ENCODE measurements at regions not wholly inside any gene's neighbourhood (a gene's known extent, or its start where the extent isn't known, plus 50 kb on each side); places are given as distances from the start of the nearest gene placed in this dataset.

GRCh38 chr6:90454836-90455427 is 131.9 kb downstream of the MAP3K7 start:
- Histone ChIP-seq H3K36me3 (ENCODE audit: insufficient read depth, low read length, poor library complexity, severe bottlenecking) (no peaks in the 10 kb centered on the region), H3K9me3 (ENCODE audit: low read depth, low read length, poor library complexity, severe bottlenecking) (no peaks in the 10 kb centered on the region), H3K4me3 (ENCODE audit: low read depth, low read length, poor library complexity, severe bottlenecking) (no peak overlapping the region), H3K27ac (ENCODE audit: low read depth, low read length, poor library complexity, severe bottlenecking) (no peak overlapping the region), H3K27me3 (replicated peaks; ENCODE audit: insufficient read depth, low read depth, low read length, poor library complexity) (no peaks in the 10 kb centered on the region), H3K4me1 (ENCODE audit: insufficient read depth, low read length, poor library complexity, severe bottlenecking) (no peaks in the 10 kb centered on the region)
- DNase-seq (ENCODE audit: low spot score), result no peak
- ChIA-PET POLR2A (ENCODE audit: low non-redundant PET) (no interaction called here), CTCF (no interaction called here)
- TF ChIP-seq, protein P1, sequence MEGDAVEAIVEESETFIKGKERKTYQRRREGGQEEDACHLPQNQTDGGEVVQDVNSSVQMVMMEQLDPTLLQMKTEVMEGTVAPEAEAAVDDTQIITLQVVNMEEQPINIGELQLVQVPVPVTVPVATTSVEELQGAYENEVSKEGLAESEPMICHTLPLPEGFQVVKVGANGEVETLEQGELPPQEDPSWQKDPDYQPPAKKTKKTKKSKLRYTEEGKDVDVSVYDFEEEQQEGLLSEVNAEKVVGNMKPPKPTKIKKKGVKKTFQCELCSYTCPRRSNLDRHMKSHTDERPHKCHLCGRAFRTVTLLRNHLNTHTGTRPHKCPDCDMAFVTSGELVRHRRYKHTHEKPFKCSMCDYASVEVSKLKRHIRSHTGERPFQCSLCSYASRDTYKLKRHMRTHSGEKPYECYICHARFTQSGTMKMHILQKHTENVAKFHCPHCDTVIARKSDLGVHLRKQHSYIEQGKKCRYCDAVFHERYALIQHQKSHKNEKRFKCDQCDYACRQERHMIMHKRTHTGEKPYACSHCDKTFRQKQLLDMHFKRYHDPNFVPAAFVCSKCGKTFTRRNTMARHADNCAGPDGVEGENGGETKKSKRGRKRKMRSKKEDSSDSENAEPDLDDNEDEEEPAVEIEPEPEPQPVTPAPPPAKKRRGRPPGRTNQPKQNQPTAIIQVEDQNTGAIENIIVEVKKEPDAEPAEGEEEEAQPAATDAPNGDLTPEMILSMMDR (conservative IDR thresholded peaks at IDR 0.05; ENCODE audit: low read depth, low read length), result no peak
- no peak for TF ChIP-seq EZH2 (IDR thresholded peaks at IDR 0.05; ENCODE audit: borderline replicate concordance, low read depth, low read length, poor library complexity, severe bottlenecking)
- intact Hi-C loops (cut with micrococcal nuclease; ENCODE audit: unreplicated experiment), result no loop called here
- BruUV-seq (replicated peaks), result no TSS peak

GRCh38 chr6:90450268-90450953 is 136.5 kb downstream of the MAP3K7 start:
- TF ChIP-seq, protein P1 (conservative IDR thresholded peaks at IDR 0.05; ENCODE audit: low read depth, low read length), result no peak
- no peak for TF ChIP-seq EZH2 (IDR thresholded peaks at IDR 0.05; ENCODE audit: borderline replicate concordance, low read depth, low read length, poor library complexity, severe bottlenecking)
- Histone ChIP-seq H3K27ac (ENCODE audit: low read depth, low read length, poor library complexity, severe bottlenecking) (no peak overlapping the region), H3K4me3 (ENCODE audit: low read depth, low read length, poor library complexity, severe bottlenecking) (no peak overlapping the region), H3K9me3 (ENCODE audit: low read depth, low read length, poor library complexity, severe bottlenecking) (no peaks in the 10 kb centered on the region), H3K36me3 (ENCODE audit: insufficient read depth, low read length, poor library complexity, severe bottlenecking) (no peaks in the 10 kb centered on the region), H3K4me1 (ENCODE audit: insufficient read depth, low read length, poor library complexity, severe bottlenecking) (no peaks in the 10 kb centered on the region), H3K27me3 (replicated peaks; ENCODE audit: insufficient read depth, low read depth, low read length, poor library complexity) (no peaks in the 10 kb centered on the region)
- ChIA-PET POLR2A (ENCODE audit: low non-redundant PET) (no interaction called here), CTCF (no interaction called here)
- DNase-seq (ENCODE audit: low spot score), result no peak
- intact Hi-C loops (cut with micrococcal nuclease; ENCODE audit: unreplicated experiment), result no loop called here
- no TSS peak for BruUV-seq (replicated peaks)

GRCh38 chr6:90449311-90449710 is 137.6 kb downstream of the MAP3K7 start:
- no peak overlapping the region for H3K27ac ChIP-seq (ENCODE audit: low read depth, low read length, poor library complexity, severe bottlenecking)
- TF ChIP-seq, protein P1 (conservative IDR thresholded peaks at IDR 0.05; ENCODE audit: low read depth, low read length), result no peak
- TF ChIP-seq EZH2 (IDR thresholded peaks at IDR 0.05; ENCODE audit: borderline replicate concordance, low read depth, low read length, poor library complexity, severe bottlenecking), result no peak
- CTCF ChIA-PET, result no interaction called here
- intact Hi-C loops (cut with micrococcal nuclease; ENCODE audit: unreplicated experiment), result no loop called here
- H3K36me3 ChIP-seq (ENCODE audit: insufficient read depth, low read length, poor library complexity, severe bottlenecking), result no peaks in the 10 kb centered on the region
- no peak overlapping the region for H3K4me3 ChIP-seq (ENCODE audit: low read depth, low read length, poor library complexity, severe bottlenecking)
- H3K27me3 ChIP-seq (replicated peaks; ENCODE audit: insufficient read depth, low read depth, low read length, poor library complexity), result no peaks in the 10 kb centered on the region
- BruUV-seq (replicated peaks), result no TSS peak
- H3K9me3 ChIP-seq (ENCODE audit: low read depth, low read length, poor library complexity, severe bottlenecking), result no peaks in the 10 kb centered on the region
- no peaks in the 10 kb centered on the region for H3K4me1 ChIP-seq (ENCODE audit: insufficient read depth, low read length, poor library complexity, severe bottlenecking)
- POLR2A ChIA-PET (ENCODE audit: low non-redundant PET), result no interaction called here
- no peak for DNase-seq (ENCODE audit: low spot score)
